Endothelial cell of umbilical vein (primary cell): ENCODE measurements at regions not wholly inside any gene's neighbourhood (a gene's known extent, or its start where the extent isn't known, plus 50 kb on each side); places are given as distances from the start of the nearest gene placed in this dataset.

Experiments used
- BruUV-seq: library from RNA; stranded (reverse); fragments of 400-500 nt; replicated peaks from 2 replicates; lab custom pipeline; 2021; lab: Mats Ljungman, UMichigan
- CTCF ChIA-PET: fragments of 300-600, 350-600 bp; sonication (Branson Sonifier 250); formaldehyde crosslinking; loops from one replicate; lab custom pipeline; 2021; ENCODE audit warnings: antibody characterized with exemption, inconsistent platforms; lab: Charles Lee
- POLR2A ChIA-PET: fragments of 300-600, 350-600 bp; sonication (Branson Sonifier 250); formaldehyde crosslinking; loops from one replicate; lab custom pipeline; 2021; ENCODE audit warnings: antibody characterized with exemption, inconsistent platforms; lab: Charles Lee
- DNase-seq: peaks from one replicate; pipeline ENCODE4 v3.0.0-alpha.2; 2011; ENCODE audit warnings: low read depth, low spot score
- FAIRE-seq: peaks from 2 replicates; lab custom pipeline; 2011; peaks lifted over from hg19 to GRCh38; lab: Jason Lieb, UNC
- H2AFZ ChIP-seq: 2 replicates; pipeline ENCODE4 v1.6.0; 2012; ENCODE audit warnings: low read depth, low read length, control low read depth, inconsistent platforms
- H3K27ac ChIP-seq: 2 replicates; pipeline ENCODE4 v1.5.1; 2011; ENCODE audit warnings: low read depth, mild to moderate bottlenecking, control low read depth, low read length, moderate library complexity; ENCODE audit not compliant: insufficient read depth
- H3K27me3 ChIP-seq, 2 experiments: 2 replicates each; pipeline versions ENCODE4 v1.6.0 to v1.6.1; 2011; ENCODE audit warnings: low read length in 2 of 2, mixed read lengths in 1 of 2; ENCODE audit not compliant: control insufficient read depth in 2 of 2, insufficient read depth in 2 of 2
- H3K36me3 ChIP-seq, 2 experiments: 2 replicates in 1 of 2; 3 replicates in 1 of 2; pipeline ENCODE4 v1.5.1; 2011; ENCODE audit warnings: low read length in 2 of 2, mild to moderate bottlenecking in 1 of 2, moderate library complexity in 1 of 2; ENCODE audit not compliant: control insufficient read depth in 2 of 2, insufficient read depth in 2 of 2; ENCODE audit errors: extremely low read depth in 1 of 2
- H3K4me1 ChIP-seq: 3 replicates; pipeline ENCODE4 v1.5.1; 2011; ENCODE audit warnings: mild to moderate bottlenecking, low read length; ENCODE audit not compliant: control insufficient read depth, insufficient read depth; ENCODE audit errors: extremely low read depth
- H3K4me2 ChIP-seq: 2 replicates; pipeline ENCODE4 v1.6.1; 2011; ENCODE audit warnings: low read length, control low read depth, mixed read lengths; ENCODE audit not compliant: insufficient read depth
- H3K4me3 ChIP-seq, 3 experiments: fragments of 200-600 bp in 1 of 3; sonication (generic), shearing (Covaris generic) in 1 of 3; replicated peaks in 1 of 3; 2 replicates each; pipeline ENCODE4 v1.5.1; 2011 to 2016; ENCODE audit warnings: control low read depth in 3 of 3, low read length in 3 of 3, mild to moderate bottlenecking in 2 of 3, inconsistent platforms in 1 of 3, low read depth in 1 of 3, moderate library complexity in 1 of 3; ENCODE audit not compliant: insufficient read depth in 1 of 3
- H3K79me2 ChIP-seq: 2 replicates; pipeline ENCODE4 v1.6.0; 2012; ENCODE audit warnings: low read length, inconsistent platforms; ENCODE audit not compliant: control insufficient read depth, insufficient read depth
- H3K9ac ChIP-seq: replicated peaks from 2 replicates; pipeline ENCODE3; 2011; ENCODE audit warnings: low read length, control low read depth; ENCODE audit not compliant: insufficient read depth; ENCODE audit errors: extremely low read depth
- H3K9me1 ChIP-seq: replicated peaks from 3 replicates; pipeline ENCODE4 v1.6.0; 2011; ENCODE audit warnings: mild to moderate bottlenecking, low read length; ENCODE audit not compliant: control insufficient read depth, insufficient read depth; ENCODE audit errors: extremely low read depth
- H3K9me3 ChIP-seq: replicated peaks from 2 replicates; pipeline ENCODE4 v1.5.1; 2012; ENCODE audit warnings: low read length, inconsistent platforms; ENCODE audit not compliant: control insufficient read depth, insufficient read depth
- H4K20me1 ChIP-seq: replicated peaks from 2 replicates; pipeline ENCODE3; 2011; ENCODE audit warnings: mild to moderate bottlenecking, low read length; ENCODE audit not compliant: control insufficient read depth, insufficient read depth; ENCODE audit errors: extremely low read depth
- EZH2 ChIP-seq: IDR thresholded peaks from 2 replicates; pipeline ENCODE4 v1.6.1; 2012; ENCODE audit warnings: borderline replicate concordance, low read depth, mild to moderate bottlenecking, moderate library complexity, low read length, inconsistent platforms; ENCODE audit not compliant: severe bottlenecking
- FOS ChIP-seq: IDR thresholded peaks from 2 replicates; pipeline ENCODE4 v1.6.1; 2011; ENCODE audit warnings: mild to moderate bottlenecking, low read length, moderate library complexity, borderline replicate concordance; ENCODE audit not compliant: insufficient read depth
- GATA2 ChIP-seq: IDR thresholded peaks from 2 replicates; pipeline ENCODE4 v1.7.0; 2011; ENCODE audit warnings: low read depth, mild to moderate bottlenecking, moderate library complexity, mixed read lengths, low read length; ENCODE audit not compliant: insufficient read length, insufficient read depth
- JUN ChIP-seq: IDR thresholded peaks from 2 replicates; pipeline ENCODE4 v1.6.1; 2011; ENCODE audit warnings: borderline replicate concordance, low read depth; ENCODE audit not compliant: insufficient read length, insufficient read depth
- MAX ChIP-seq: IDR thresholded peaks from 2 replicates; pipeline ENCODE4 v1.6.1; 2011; ENCODE audit not compliant: insufficient read depth, insufficient read length
- POLR2A ChIP-seq: IDR thresholded peaks from 2 replicates; pipeline ENCODE4 v1.6.1; 2012; ENCODE audit warnings: low read depth, mild to moderate bottlenecking, control low read depth, low read length
- POLR2AphosphoS5 ChIP-seq: IDR thresholded peaks from 2 replicates; pipeline ENCODE4 v1.6.1; 2012; ENCODE audit warnings: low read depth, mild to moderate bottlenecking, control low read depth, low read length, moderate library complexity; ENCODE audit not compliant: insufficient read depth
- dilution Hi-C: fragments of 300-500 bp; cut with MboI; formaldehyde crosslinking; loops from one replicate; pipeline ENCODE4 v1.15.0; 2019; ENCODE audit warnings: low sequenced_read_pairs; ENCODE audit not compliant: extremely low pct_ligation_motif_present
- intact Hi-C: fragments of 100-400 bp; cut with micrococcal nuclease; formaldehyde crosslinking; loops from one replicate; pipeline ENCODE4 v1.10.0; 2022
- TF ChIP-seq, protein P1 (sequence below), 2 donors: IDR thresholded peaks; 1 replicate in 1 of 2; 2 replicates in 1 of 2; pipeline ENCODE4 v1.5.1; 2011; ENCODE audit warnings: low read length in 2 of 2, mild to moderate bottlenecking in 2 of 2, moderate library complexity in 2 of 2, control low read depth in 1 of 2, inconsistent platforms in 1 of 2, low read depth in 1 of 2; ENCODE audit not compliant: insufficient read depth in 1 of 2; ENCODE audit errors: extremely low read depth in 1 of 2

- BruUV-seq = no TSS peak
- H3K4me3 ChIP-seq = no peak overlapping the region
- no peak overlapping the region for H2AFZ ChIP-seq
- no peaks in the 10 kb centered on the region for H3K9me1 ChIP-seq
- no peaks in the 10 kb centered on the region for H3K79me2 ChIP-seq
- POLR2A ChIA-PET = no interaction called here
- no peak overlapping the region for H3K9ac ChIP-seq
- H3K36me3 ChIP-seq = no peaks in the 10 kb centered on the region
- H3K27me3 ChIP-seq = no peaks in the 10 kb centered on the region
- no peaks in the 10 kb centered on the region for H4K20me1 ChIP-seq
- intact Hi-C loops (no loop called here), dilution Hi-C loops (no loop called here)
- H3K9me3 ChIP-seq = no peaks in the 10 kb centered on the region
- no peak for DNase-seq
- no peaks in the 10 kb centered on the region for H3K4me1 ChIP-seq
- CTCF ChIA-PET = no interaction called here
- no peak overlapping the region for H3K4me2 ChIP-seq
- no peak overlapping the region for H3K27ac ChIP-seq
- TF ChIP-seq JUN = no peak
- TF ChIP-seq MAX = no peak
- TF ChIP-seq EZH2 = no peak
- TF ChIP-seq, protein P1, sequence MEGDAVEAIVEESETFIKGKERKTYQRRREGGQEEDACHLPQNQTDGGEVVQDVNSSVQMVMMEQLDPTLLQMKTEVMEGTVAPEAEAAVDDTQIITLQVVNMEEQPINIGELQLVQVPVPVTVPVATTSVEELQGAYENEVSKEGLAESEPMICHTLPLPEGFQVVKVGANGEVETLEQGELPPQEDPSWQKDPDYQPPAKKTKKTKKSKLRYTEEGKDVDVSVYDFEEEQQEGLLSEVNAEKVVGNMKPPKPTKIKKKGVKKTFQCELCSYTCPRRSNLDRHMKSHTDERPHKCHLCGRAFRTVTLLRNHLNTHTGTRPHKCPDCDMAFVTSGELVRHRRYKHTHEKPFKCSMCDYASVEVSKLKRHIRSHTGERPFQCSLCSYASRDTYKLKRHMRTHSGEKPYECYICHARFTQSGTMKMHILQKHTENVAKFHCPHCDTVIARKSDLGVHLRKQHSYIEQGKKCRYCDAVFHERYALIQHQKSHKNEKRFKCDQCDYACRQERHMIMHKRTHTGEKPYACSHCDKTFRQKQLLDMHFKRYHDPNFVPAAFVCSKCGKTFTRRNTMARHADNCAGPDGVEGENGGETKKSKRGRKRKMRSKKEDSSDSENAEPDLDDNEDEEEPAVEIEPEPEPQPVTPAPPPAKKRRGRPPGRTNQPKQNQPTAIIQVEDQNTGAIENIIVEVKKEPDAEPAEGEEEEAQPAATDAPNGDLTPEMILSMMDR (IDR thresholded peaks at IDR 0.05; ENCODE audit: extremely low read depth in 1 of 2, insufficient read depth in 1 of 2, low read depth in 1 of 2, low read length in 2 of 2) = no peak
- no peak for TF ChIP-seq POLR2A
- no peak for TF ChIP-seq GATA2
- TF ChIP-seq POLR2AphosphoS5 = no peak
- TF ChIP-seq FOS = no peak
- no peak for FAIRE-seq
Measured at GRCh38 chr3:157816896-157817295, 289.3 kb downstream of the SHOX2 start.
